Nephron progenitor cell (in vitro differentiated cells): ENCODE measurements at regions not wholly inside any gene's neighbourhood (a gene's known extent, or its start where the extent isn't known, plus 50 kb on each side); places are given as distances from the start of the nearest gene placed in this dataset.

Source experiments
- DNase-seq: peaks from one replicate; pipeline ENCODE4 v3.0.0; 2021
- H3K27ac Mint-ChIP-seq: 2 replicates; pipeline ENCODE4 v1.8.0; 2021; ENCODE audit warnings: mild to moderate bottlenecking, moderate library complexity, mixed read lengths
- H3K27me3 Mint-ChIP-seq: 2 replicates; pipeline ENCODE4 v1.8.0; 2021; ENCODE audit warnings: mild to moderate bottlenecking, low read depth, mixed read lengths; ENCODE audit not compliant: poor library complexity
- H3K36me3 Mint-ChIP-seq: 2 replicates; pipeline ENCODE4 v1.8.0; 2021; ENCODE audit warnings: low read depth, mixed read lengths
- H3K4me1 Mint-ChIP-seq: 2 replicates; pipeline ENCODE4 v1.8.0; 2021; ENCODE audit warnings: mixed read lengths
- H3K4me3 Mint-ChIP-seq: 2 replicates; pipeline ENCODE4 v1.8.0; 2021; ENCODE audit warnings: mild to moderate bottlenecking, moderate library complexity, mixed read lengths
- H3K9me3 Mint-ChIP-seq: 2 replicates; pipeline ENCODE4 v1.8.0; 2021; ENCODE audit warnings: mild to moderate bottlenecking, moderate library complexity, mixed read lengths
- CTCF ChIP-seq: fragments of 200-600 bp; sonication (generic); IDR thresholded peaks from 2 replicates; pipeline ENCODE4 v1.5.0; 2021; ENCODE audit warnings: antibody characterized with exemption

DNA sequence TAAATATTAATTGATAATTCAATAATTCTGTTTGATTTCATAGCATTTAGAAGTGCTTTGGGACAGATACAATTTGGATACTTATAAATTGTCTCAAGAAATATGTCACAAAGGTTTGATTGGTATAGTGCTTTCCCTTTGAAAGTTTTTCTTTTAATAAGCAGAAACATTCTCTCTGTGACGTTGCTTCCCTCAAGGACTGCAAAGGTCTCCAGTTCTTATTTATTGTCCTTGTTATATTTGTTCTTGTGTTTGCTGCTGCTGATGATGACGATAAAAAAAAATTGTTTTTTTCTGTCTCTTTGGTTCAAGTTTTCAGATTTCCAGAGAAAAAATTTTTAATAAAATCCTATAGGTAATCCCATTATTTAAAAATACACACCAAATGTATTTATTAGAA is 176.3 kb upstream of the CLEC14A start:
- no peaks in the 10 kb centered on the region for H3K4me1 Mint-ChIP-seq
- no peaks in the 10 kb centered on the region for H3K9me3 Mint-ChIP-seq
- no peaks in the 10 kb centered on the region for H3K36me3 Mint-ChIP-seq
- H3K4me3 Mint-ChIP-seq, result no peak overlapping the region
- H3K27ac Mint-ChIP-seq, result no peak overlapping the region
- no peak for DNase-seq
- H3K27me3 Mint-ChIP-seq, result no peaks in the 10 kb centered on the region
- TF ChIP-seq CTCF, result no peak

DNA sequence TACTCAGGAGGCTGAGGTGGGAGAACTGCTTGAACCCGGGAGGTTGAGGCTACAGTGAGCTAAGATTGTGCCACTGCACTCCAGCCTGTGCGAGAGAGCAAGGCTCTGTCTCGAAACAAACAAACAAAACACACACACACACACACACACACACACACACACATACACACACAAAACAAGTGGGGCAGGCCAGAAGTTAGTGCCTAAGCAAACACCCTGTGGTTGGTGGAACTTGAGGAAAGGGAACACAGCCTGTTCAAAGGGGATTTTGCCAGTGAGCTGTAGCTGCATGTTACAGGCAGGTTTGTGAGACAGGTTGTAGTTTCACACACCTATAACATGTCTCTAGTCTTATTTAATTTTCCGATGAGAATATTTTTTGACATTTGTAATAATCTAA is 175.3 kb upstream of the CLEC14A start:
- DNase-seq, result no peak
- Mint-ChIP-seq H3K27ac (no peak overlapping the region), H3K9me3 (no peaks in the 10 kb centered on the region), H3K4me1 (no peaks in the 10 kb centered on the region), H3K27me3 (no peaks in the 10 kb centered on the region), H3K36me3 (no peaks in the 10 kb centered on the region), H3K4me3 (no peak overlapping the region)
- TF ChIP-seq CTCF, result no peak

DNA sequence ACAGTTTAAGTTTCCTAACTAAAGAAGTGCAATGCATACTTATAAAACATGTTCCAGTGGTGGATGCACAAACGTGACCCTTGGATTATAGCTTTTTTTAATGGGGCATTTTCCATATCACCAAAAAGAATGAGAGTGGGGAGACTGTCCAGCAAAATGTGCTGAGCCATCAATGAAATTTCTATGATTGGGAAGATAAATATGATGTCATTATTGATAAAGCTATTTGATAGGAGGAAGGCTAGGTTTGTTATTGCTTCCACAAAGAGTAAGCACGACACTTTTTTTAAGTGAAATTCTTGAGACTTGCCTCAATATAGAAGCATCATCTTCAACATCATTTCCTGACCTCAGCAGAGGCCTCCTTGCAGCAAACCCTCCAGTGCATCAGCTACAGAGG is 174.6 kb upstream of the CLEC14A start:
- no peak for TF ChIP-seq CTCF
- no peak for DNase-seq
- Mint-ChIP-seq H3K27me3 (no peaks in the 10 kb centered on the region), H3K27ac (no peak overlapping the region), H3K4me3 (no peak overlapping the region), H3K36me3 (no peaks in the 10 kb centered on the region), H3K9me3 (no peaks in the 10 kb centered on the region), H3K4me1 (no peaks in the 10 kb centered on the region)

GRCh38 chr14:38425324-38425976 is 169.6 kb upstream of the CLEC14A start:
- Mint-ChIP-seq H3K27me3 (no peaks in the 10 kb centered on the region), H3K27ac (no peak overlapping the region), H3K4me3 (no peak overlapping the region), H3K4me1 (no peaks in the 10 kb centered on the region), H3K36me3 (no peaks in the 10 kb centered on the region), H3K9me3 (peaks cover 29% of the 10 kb centered on the region)
- no peak for DNase-seq
- no peak for TF ChIP-seq CTCF

- Mint-ChIP-seq H3K27me3 (no peaks in the 10 kb centered on the region), H3K4me1 (no peaks in the 10 kb centered on the region), H3K9me3 (peaks cover 25% of the 10 kb centered on the region), H3K27ac (no peak overlapping the region), H3K4me3 (no peak overlapping the region), H3K36me3 (no peaks in the 10 kb centered on the region)
- DNase-seq, result no peak
- TF ChIP-seq CTCF, result no peak
These were observed 164.2 kb upstream of the CLEC14A start for GRCh38 chr14:38420048-38420447.

GRCh38 chr14:38419579-38419978 is 163.7 kb upstream of the CLEC14A start:
- H3K27ac Mint-ChIP-seq, result no peak overlapping the region
- no peak for DNase-seq
- peaks cover 21% of the 10 kb centered on the region for H3K9me3 Mint-ChIP-seq
- no peaks in the 10 kb centered on the region for H3K36me3 Mint-ChIP-seq
- H3K4me3 Mint-ChIP-seq, result no peak overlapping the region
- H3K4me1 Mint-ChIP-seq, result no peaks in the 10 kb centered on the region
- H3K27me3 Mint-ChIP-seq, result no peaks in the 10 kb centered on the region
- no peak for TF ChIP-seq CTCF
